OCI-LY7 (cell line): ENCODE measurements at regions not wholly inside any gene's neighbourhood (a gene's known extent, or its start where the extent isn't known, plus 50 kb on each side); places are given as distances from the start of the nearest gene placed in this dataset.

Experiments used
- BruUV-seq: library from RNA; stranded (reverse); fragments of 400-500 nt; replicated peaks from 2 replicates; lab custom pipeline; 2021; lab: Mats Ljungman, UMichigan
- CTCF ChIA-PET: fragments of 300-600 bp; sonication (Branson Sonifier 250); formaldehyde crosslinking; loops from one replicate; lab custom pipeline; 2022; ENCODE audit warnings: antibody characterized with exemption; ENCODE audit not compliant: unreplicated experiment; lab: Charles Lee
- POLR2A ChIA-PET: fragments of 300-600 bp; sonication (Branson Sonifier 250); formaldehyde crosslinking; loops from one replicate; lab custom pipeline; 2022; ENCODE audit warnings: antibody characterized with exemption; lab: Charles Lee
- DNase-seq: peaks from one replicate; pipeline ENCODE4 v3.0.0-alpha.2; 2015; ENCODE audit warnings: low spot score
- H2AFZ ChIP-seq: fragments of 200-600 bp; sonication (generic), shearing (Covaris generic); 2 replicates; pipeline ENCODE4 v1.6.1; 2014; ENCODE audit warnings: mild to moderate bottlenecking, antibody characterized with exemption, low read length, moderate library complexity
- H3K27ac ChIP-seq: fragments of 200-600 bp; sonication (generic); 2 replicates; pipeline ENCODE4 v1.5.1; 2014; ENCODE audit warnings: mixed run types, low read depth, mild to moderate bottlenecking, moderate library complexity, low read length, inconsistent platforms; ENCODE audit not compliant: poor library complexity, severe bottlenecking
- H3K36me3 ChIP-seq: fragments of 200-600 bp; sonication (generic); 2 replicates; pipeline ENCODE4 v1.6.1; 2014; ENCODE audit warnings: mild to moderate bottlenecking, antibody characterized with exemption, low read length, moderate library complexity, mixed read lengths; ENCODE audit not compliant: insufficient read depth
- H3K4me1 ChIP-seq: fragments of 200-600 bp; sonication (generic); 2 replicates; pipeline ENCODE4 v1.5.1; 2014; ENCODE audit warnings: mild to moderate bottlenecking, low read length; ENCODE audit not compliant: insufficient read depth, poor library complexity, severe bottlenecking
- H3K4me2 ChIP-seq: fragments of 200-600 bp; sonication (generic); 2 replicates; pipeline ENCODE4 v1.6.1; 2014; ENCODE audit warnings: mild to moderate bottlenecking, low read length
- H3K4me3 ChIP-seq: fragments of 200-600 bp; sonication (generic); 2 replicates; pipeline ENCODE4 v1.5.1; 2014; ENCODE audit warnings: mild to moderate bottlenecking, low read depth, low read length; ENCODE audit not compliant: poor library complexity, severe bottlenecking
- H3K79me2 ChIP-seq: fragments of 200-600 bp; sonication (generic); 2 replicates; pipeline ENCODE4 v1.6.1; 2016; ENCODE audit warnings: low read depth, mild to moderate bottlenecking, low read length, moderate library complexity, mixed read lengths; ENCODE audit not compliant: insufficient read depth
- H3K9me2 ChIP-seq: fragments of 200-600 bp; sonication (generic); 2 replicates; pipeline ENCODE4 v1.6.1; 2016; ENCODE audit warnings: mild to moderate bottlenecking, low read length, mixed read lengths; ENCODE audit not compliant: insufficient read depth
- H3K9me3 ChIP-seq: fragments of 200-600 bp; sonication (generic); 2 replicates; pipeline ENCODE4 v1.6.1; 2014; ENCODE audit warnings: mild to moderate bottlenecking, mixed run types, low read length, mixed read lengths
- H4K20me1 ChIP-seq: fragments of 200-600 bp; sonication (generic); 2 replicates; pipeline ENCODE4 v1.6.1; 2014; ENCODE audit warnings: mild to moderate bottlenecking, antibody characterized with exemption, low read length, moderate library complexity, mixed read lengths; ENCODE audit not compliant: insufficient read depth
- CTCF ChIP-seq: fragments of 200-600 bp; sonication (generic); conservative IDR thresholded peaks from 2 replicates; pipeline ENCODE4 v1.5.1; 2014; ENCODE audit warnings: mild to moderate bottlenecking, antibody characterized with exemption, low read length, moderate library complexity, mixed read lengths
- EZH2phosphoT487 ChIP-seq: fragments of 200-600 bp; sonication (generic); IDR thresholded peaks from 2 replicates; pipeline ENCODE4 v1.6.1; 2018; ENCODE audit warnings: low read depth, borderline replicate concordance, mild to moderate bottlenecking, mixed run types, antibody characterized with exemption, low read length, moderate library complexity, mixed read lengths
- intact Hi-C: fragments of 100-400 bp; cut with micrococcal nuclease; formaldehyde crosslinking; loops from one replicate; pipeline ENCODE4 v1.10.0; 2022; ENCODE audit not compliant: unreplicated experiment

- CTCF ChIA-PET: no interaction called here
Observed at GRCh38 chr18:68499141-68499540, 215.8 kb downstream of the TMX3 start.

GRCh38 chr18:68498636-68499035 is 216.3 kb downstream of the TMX3 start:
- Histone ChIP-seq H3K9me2 (no peaks in the 10 kb centered on the region), H3K9me3 (no peaks in the 10 kb centered on the region), H3K4me1 (no peaks in the 10 kb centered on the region), H3K4me2 (no peak overlapping the region), H3K36me3 (no peaks in the 10 kb centered on the region), H4K20me1 (no peaks in the 10 kb centered on the region), H2AFZ (no peak overlapping the region), H3K4me3 (no peak overlapping the region), H3K79me2 (no peaks in the 10 kb centered on the region), H3K27ac (no peak overlapping the region)
- no peak for TF ChIP-seq EZH2phosphoT487
- TF ChIP-seq CTCF: no peak
- intact Hi-C loops: no loop called here
- no TSS peak for BruUV-seq
- ChIA-PET CTCF (no interaction called here), POLR2A (no interaction called here)
- DNase-seq: no peak

More at GRCh38 chr18:68499141-68499540, 215.8 kb downstream of the TMX3 start:
- Histone ChIP-seq H3K79me2 (no peaks in the 10 kb centered on the region), H3K4me1 (no peaks in the 10 kb centered on the region), H3K9me3 (no peaks in the 10 kb centered on the region), H3K27ac (no peak overlapping the region), H3K4me3 (no peak overlapping the region), H3K9me2 (no peaks in the 10 kb centered on the region), H3K36me3 (no peaks in the 10 kb centered on the region), H3K4me2 (no peak overlapping the region), H4K20me1 (no peaks in the 10 kb centered on the region), H2AFZ (no peak overlapping the region)
- intact Hi-C loops: no loop called here
- no TSS peak for BruUV-seq
- POLR2A ChIA-PET: no interaction called here
- no peak for DNase-seq
- TF ChIP-seq CTCF (no peak), EZH2phosphoT487 (no peak)

GRCh38 chr18:68498185-68498584 is 216.7 kb downstream of the TMX3 start:
- no peaks in the 10 kb centered on the region for H3K9me2 ChIP-seq
- ChIA-PET POLR2A (no interaction called here), CTCF (no interaction called here)
- H3K27ac ChIP-seq: no peak overlapping the region
- H3K36me3 ChIP-seq: no peaks in the 10 kb centered on the region
- no peak overlapping the region for H3K4me2 ChIP-seq
- no peak for DNase-seq
- no TSS peak for BruUV-seq
- H3K4me3 ChIP-seq: no peak overlapping the region
- intact Hi-C loops: no loop called here
- H3K4me1 ChIP-seq: no peaks in the 10 kb centered on the region
- no peaks in the 10 kb centered on the region for H4K20me1 ChIP-seq
- no peak overlapping the region for H2AFZ ChIP-seq
- no peaks in the 10 kb centered on the region for H3K79me2 ChIP-seq
- no peaks in the 10 kb centered on the region for H3K9me3 ChIP-seq
- TF ChIP-seq EZH2phosphoT487 (no peak), CTCF (no peak)
